GM10266 (cell line): ENCODE measurements at regions not wholly inside any gene's neighbourhood (a gene's known extent, or its start where the extent isn't known, plus 50 kb on each side); places are given as distances from the start of the nearest gene placed in this dataset.

Source experiments
- DNase-seq: peaks from one replicate; pipeline ENCODE4 v3.0.0; 2012; ENCODE audit errors: extremely low spot score
- CTCF ChIP-seq: IDR thresholded peaks from 2 replicates; pipeline ENCODE4 v1.5.1; 2012; ENCODE audit warnings: mild to moderate bottlenecking, low read depth; ENCODE audit not compliant: control insufficient read depth, insufficient read depth; ENCODE audit errors: missing control alignments

GRCh38 chr14:82635915-82636314 lies 1102.3 kb upstream of the SEL1L start:
- DNase-seq, result no peak
- TF ChIP-seq CTCF, result no peak

- no peak for TF ChIP-seq CTCF
- DNase-seq, result no peak
Observed at GRCh38 chr14:82636426-82636825, 1102.8 kb upstream of the SEL1L start.

- DNase-seq, result no peak
- TF ChIP-seq CTCF, result no peak
Observed at GRCh38 chr14:82641050-82641540, 1107.4 kb upstream of the SEL1L start.

- no peak for TF ChIP-seq CTCF
- DNase-seq, result no peak
Observed at GRCh38 chr14:82642425-82642824, 1108.8 kb upstream of the SEL1L start.

GRCh38 chr14:82647088-82647810 lies 1113.6 kb upstream of the SEL1L start:
- TF ChIP-seq CTCF, result no peak
- no peak for DNase-seq

- no peak for DNase-seq
- TF ChIP-seq CTCF, result no peak
Observed at GRCh38 chr14:82655770-82656169, 1122.1 kb upstream of the SEL1L start.

- DNase-seq, result no peak
- TF ChIP-seq CTCF, result no peak
Observed at GRCh38 chr14:82657186-82657675, 1123.6 kb upstream of the SEL1L start.
